GM12878 (cell line): ENCODE measurements at regions not wholly inside any gene's neighbourhood (a gene's known extent, or its start where the extent isn't known, plus 50 kb on each side); places are given as distances from the start of the nearest gene placed in this dataset.

ENCODE experiments used
- ATAC-seq: fragments of 200-7000 bp; cut with Tn5 transposase; 3 replicates; pipeline ENCODE4 v1.9.1; 2020; ENCODE audit warnings: mild to moderate bottlenecking, moderate library complexity
- BruUV-seq: library from RNA; stranded (reverse); fragments of 400-500 nt; replicated peaks from 2 replicates; lab custom pipeline; 2021; lab: Mats Ljungman, UMichigan
- CTCF ChIA-PET: fragments of 300-600 bp; sonication (Branson Sonifier 250); formaldehyde crosslinking; extraction: SDS; loops from one replicate; lab custom pipeline; 2021; ENCODE audit warnings: inconsistent platforms; lab: Yijun Ruan, JAX
- POLR2A ChIA-PET: fragments of 350-600 bp; formaldehyde crosslinking; extraction: SDS; loops from one replicate; lab custom pipeline; 2021; ENCODE audit warnings: inconsistent platforms; lab: Charles Lee
- RAD21 ChIA-PET: fragments of 300-600 bp; sonication (Branson Sonifier 250); formaldehyde crosslinking; loops from one replicate; lab custom pipeline; 2023; ENCODE audit warnings: antibody characterized with exemption; ENCODE audit not compliant: unreplicated experiment; lab: Charles Lee
- SMC1A ChIA-PET: fragments of 300-600 bp; sonication (Branson Sonifier 250); formaldehyde crosslinking; loops from one replicate; lab custom pipeline; 2023; ENCODE audit not compliant: unreplicated experiment, uncharacterized antibody; lab: Charles Lee
- DNase-seq: peaks from one replicate; pipeline ENCODE4 v3.0.0-alpha.2; 2011; ENCODE audit warnings: low read depth, low spot score
- FAIRE-seq: peaks from 3 replicates; lab custom pipeline; 2011; peaks lifted over from hg19 to GRCh38; lab: Jason Lieb, UNC
- H2AFZ ChIP-seq: 2 replicates; pipeline ENCODE4 v1.6.0; 2011; ENCODE audit warnings: low read depth, low read length, control low read depth; ENCODE audit not compliant: control insufficient read depth
- H3K27ac ChIP-seq: 2 replicates; pipeline ENCODE4 v1.5.1; 2011; ENCODE audit warnings: control low read depth; ENCODE audit not compliant: control insufficient read depth, insufficient read depth
- H3K27me3 ChIP-seq, 2 experiments: replicated peaks in 1 of 2; 2 replicates each; pipeline versions ENCODE4 v1.6.0 to v1.6.1; 2011; ENCODE audit warnings: low read length in 1 of 2; ENCODE audit not compliant: control insufficient read depth in 2 of 2, insufficient read depth in 2 of 2
- H3K36me3 ChIP-seq, 2 experiments: 2 replicates each; pipeline ENCODE4 v1.5.1; 2011; ENCODE audit warnings: low read length in 1 of 2; ENCODE audit not compliant: control insufficient read depth in 2 of 2, insufficient read depth in 2 of 2
- H3K4me1 ChIP-seq: 2 replicates; pipeline ENCODE4 v1.6.1; 2011; ENCODE audit warnings: mild to moderate bottlenecking, low read length, moderate library complexity, mixed read lengths; ENCODE audit not compliant: control insufficient read depth, insufficient read depth
- H3K4me2 ChIP-seq: 2 replicates; pipeline ENCODE4 v1.6.0; 2011; ENCODE audit warnings: control low read depth; ENCODE audit not compliant: control insufficient read depth, insufficient read depth
- H3K4me3 ChIP-seq: fragments of 200-600 bp; sonication (generic); 2 replicates; pipeline ENCODE4 v1.5.1; 2016
- H3K79me2 ChIP-seq: 2 replicates; pipeline ENCODE4 v1.6.0; 2011; ENCODE audit warnings: low read length; ENCODE audit not compliant: control insufficient read depth, insufficient read depth
- H3K9ac ChIP-seq: 2 replicates; pipeline ENCODE4 v1.8.0; 2011; ENCODE audit warnings: low read length, control low read depth, mixed read lengths; ENCODE audit not compliant: control insufficient read depth, insufficient read depth
- H3K9me3 ChIP-seq: replicated peaks from 3 replicates; pipeline ENCODE4 v1.5.1; 2011; ENCODE audit warnings: mild to moderate bottlenecking, low read length; ENCODE audit not compliant: control insufficient read depth, insufficient read depth
- H4K20me1 ChIP-seq: 2 replicates; pipeline ENCODE4 v1.6.0; 2011; ENCODE audit not compliant: control insufficient read depth, insufficient read depth
- CEBPB ChIP-seq, 2 experiments: fragments of 150-350 bp in 1 of 2; IDR thresholded peaks; 2 replicates each; pipeline ENCODE4 v1.6.1; 2012 to 2014; ENCODE audit warnings: low read depth in 2 of 2, low read length in 2 of 2, borderline replicate concordance in 1 of 2, inconsistent platforms in 1 of 2
- IKZF2 ChIP-seq, 2 experiments: fragments of 450-650 bp; IDR thresholded peaks; 2 replicates each; pipeline ENCODE4 v1.6.1; 2017; ENCODE audit warnings: mild to moderate bottlenecking in 2 of 2, moderate library complexity in 2 of 2
- JUNB ChIP-seq: IDR thresholded peaks from 2 replicates; pipeline ENCODE4 v1.6.1; 2016; ENCODE audit warnings: antibody characterized with exemption, mild to moderate bottlenecking
- NBN ChIP-seq: fragments of 450-650 bp; IDR thresholded peaks from 2 replicates; pipeline ENCODE4 v1.6.1; 2016
- SP1 ChIP-seq: IDR thresholded peaks from one replicate; pipeline ENCODE4 v1.6.1; 2011; ENCODE audit warnings: low read depth, low read length
- SUPT20H ChIP-seq: IDR thresholded peaks from 2 replicates; pipeline ENCODE4 v1.6.1; 2011; ENCODE audit warnings: low read depth, mild to moderate bottlenecking, low read length, moderate library complexity, borderline replicate concordance; ENCODE audit not compliant: control insufficient read depth
- WGBS: methylation state at CpG from one replicate; pipeline ENCODE4 v1.1.6; 2016; ENCODE audit warnings: low lambda C conversion rate; ENCODE audit not compliant: insufficient replicate concordance, insufficient coverage; ENCODE audit errors: missing lambda C conversion rate; 5-methylcytosine and 5-hydroxymethylcytosine counted together
- in situ Hi-C: fragments of 300-500 bp; cut with MboI; formaldehyde crosslinking; loops from 9 replicates; pipeline ENCODE4 v1.14.3; 2018; ENCODE audit warnings: mixed read lengths
- intact Hi-C: fragments of 100-400 bp; cut with micrococcal nuclease; formaldehyde crosslinking; loops from one replicate; pipeline ENCODE4 v1.14.2; 2022; ENCODE audit not compliant: unreplicated experiment
- TF ChIP-seq, protein P1 (sequence below): IDR thresholded peaks from 2 replicates; pipeline ENCODE4 v1.6.1; 2011; ENCODE audit warnings: borderline replicate concordance, low read depth, mild to moderate bottlenecking, moderate library complexity, low read length; ENCODE audit not compliant: insufficient read depth, poor library complexity, severe bottlenecking
- TF ChIP-seq, protein P2 (sequence below): fragments of 450-650 bp; formaldehyde crosslinking; IDR thresholded peaks from 2 replicates; pipeline ENCODE4 v1.4.0; 2020; ENCODE audit warnings: mild to moderate bottlenecking, moderate library complexity
- TF ChIP-seq, protein P3 (sequence below): fragments of 450-650 bp; IDR thresholded peaks from 2 replicates; pipeline ENCODE4 v1.6.1; 2017; ENCODE audit warnings: low read depth, mild to moderate bottlenecking, moderate library complexity
- TF ChIP-seq, protein P4 (sequence below): fragments of 450-650 bp; IDR thresholded peaks from 2 replicates; pipeline ENCODE4 v1.6.1; 2016; ENCODE audit warnings: mild to moderate bottlenecking
- TF ChIP-seq, protein P5 (sequence below): IDR thresholded peaks from 2 replicates; pipeline ENCODE4 v1.6.1; 2012; ENCODE audit warnings: low read length, inconsistent platforms

DNA sequence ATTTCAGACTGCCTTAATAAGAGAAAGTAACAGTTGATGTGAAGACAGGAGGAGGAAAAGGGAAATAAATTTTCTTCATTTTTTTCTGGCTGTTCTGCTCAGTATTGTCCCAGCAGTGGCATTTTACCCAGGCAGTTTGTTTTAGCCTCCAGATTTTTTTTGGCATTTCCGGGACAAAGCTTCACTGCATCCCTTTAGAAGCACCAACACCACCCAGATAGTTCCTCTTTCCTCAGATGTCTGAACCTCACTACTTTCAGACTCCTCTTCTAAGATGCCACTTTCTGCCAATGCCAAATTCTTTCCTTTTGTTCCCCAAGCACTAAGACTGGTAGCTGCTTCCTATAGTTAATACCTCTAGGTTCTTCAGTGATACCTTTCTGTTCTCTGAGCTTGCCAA is 480.1 kb upstream of the SLC10A2 start:
- ChIA-PET SMC1A (no interaction called here), POLR2A (no interaction called here), CTCF (no interaction called here), RAD21 (no interaction called here)
- Histone ChIP-seq H3K36me3 (no peaks in the 10 kb centered on the region), H4K20me1 (no peaks in the 10 kb centered on the region), H3K9me3 (no peaks in the 10 kb centered on the region), H3K27ac (no peak overlapping the region), H3K79me2 (no peaks in the 10 kb centered on the region), H3K4me3 (no peak overlapping the region), H3K4me1 (no peaks in the 10 kb centered on the region), H3K27me3 (no peaks in the 10 kb centered on the region), H3K9ac (no peak overlapping the region), H2AFZ (no peak overlapping the region), H3K4me2 (no peak overlapping the region)
- 0% methylated on average over 1 of the region's 1 CpG for WGBS
- FAIRE-seq (no peak), ATAC-seq (no peak), DNase-seq (no peak)
- in situ Hi-C loops (no loop called here), intact Hi-C loops (no loop called here)
- BruUV-seq = no TSS peak
- TF ChIP-seq IKZF2 (IDR thresholded peaks at IDR 0.05) (no peak), JUNB (no peak), NBN (no peak), SUPT20H (no peak), CEBPB (IDR thresholded peaks at IDR 0.05; ENCODE audit: borderline replicate concordance in 1 of 2, low read depth in 2 of 2, low read length in 2 of 2) (no peak), SP1 (no peak)
- TF ChIP-seq, protein P1, sequence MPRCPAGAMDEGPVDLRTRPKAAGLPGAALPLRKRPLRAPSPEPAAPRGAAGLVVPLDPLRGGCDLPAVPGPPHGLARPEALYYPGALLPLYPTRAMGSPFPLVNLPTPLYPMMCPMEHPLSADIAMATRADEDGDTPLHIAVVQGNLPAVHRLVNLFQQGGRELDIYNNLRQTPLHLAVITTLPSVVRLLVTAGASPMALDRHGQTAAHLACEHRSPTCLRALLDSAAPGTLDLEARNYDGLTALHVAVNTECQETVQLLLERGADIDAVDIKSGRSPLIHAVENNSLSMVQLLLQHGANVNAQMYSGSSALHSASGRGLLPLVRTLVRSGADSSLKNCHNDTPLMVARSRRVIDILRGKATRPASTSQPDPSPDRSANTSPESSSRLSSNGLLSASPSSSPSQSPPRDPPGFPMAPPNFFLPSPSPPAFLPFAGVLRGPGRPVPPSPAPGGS = no peak
- TF ChIP-seq, protein P2, sequence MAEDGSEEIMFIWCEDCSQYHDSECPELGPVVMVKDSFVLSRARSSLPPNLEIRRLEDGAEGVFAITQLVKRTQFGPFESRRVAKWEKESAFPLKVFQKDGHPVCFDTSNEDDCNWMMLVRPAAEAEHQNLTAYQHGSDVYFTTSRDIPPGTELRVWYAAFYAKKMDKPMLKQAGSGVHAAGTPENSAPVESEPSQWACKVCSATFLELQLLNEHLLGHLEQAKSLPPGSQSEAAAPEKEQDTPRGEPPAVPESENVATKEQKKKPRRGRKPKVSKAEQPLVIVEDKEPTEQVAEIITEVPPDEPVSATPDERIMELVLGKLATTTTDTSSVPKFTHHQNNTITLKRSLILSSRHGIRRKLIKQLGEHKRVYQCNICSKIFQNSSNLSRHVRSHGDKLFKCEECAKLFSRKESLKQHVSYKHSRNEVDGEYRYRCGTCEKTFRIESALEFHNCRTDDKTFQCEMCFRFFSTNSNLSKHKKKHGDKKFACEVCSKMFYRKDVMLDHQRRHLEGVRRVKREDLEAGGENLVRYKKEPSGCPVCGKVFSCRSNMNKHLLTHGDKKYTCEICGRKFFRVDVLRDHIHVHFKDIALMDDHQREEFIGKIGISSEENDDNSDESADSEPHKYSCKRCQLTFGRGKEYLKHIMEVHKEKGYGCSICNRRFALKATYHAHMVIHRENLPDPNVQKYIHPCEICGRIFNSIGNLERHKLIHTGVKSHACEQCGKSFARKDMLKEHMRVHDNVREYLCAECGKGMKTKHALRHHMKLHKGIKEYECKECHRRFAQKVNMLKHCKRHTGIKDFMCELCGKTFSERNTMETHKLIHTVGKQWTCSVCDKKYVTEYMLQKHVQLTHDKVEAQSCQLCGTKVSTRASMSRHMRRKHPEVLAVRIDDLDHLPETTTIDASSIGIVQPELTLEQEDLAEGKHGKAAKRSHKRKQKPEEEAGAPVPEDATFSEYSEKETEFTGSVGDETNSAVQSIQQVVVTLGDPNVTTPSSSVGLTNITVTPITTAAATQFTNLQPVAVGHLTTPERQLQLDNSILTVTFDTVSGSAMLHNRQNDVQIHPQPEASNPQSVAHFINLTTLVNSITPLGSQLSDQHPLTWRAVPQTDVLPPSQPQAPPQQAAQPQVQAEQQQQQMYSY (CRISPR knock-in tag) = no peak
- TF ChIP-seq, protein P3, sequence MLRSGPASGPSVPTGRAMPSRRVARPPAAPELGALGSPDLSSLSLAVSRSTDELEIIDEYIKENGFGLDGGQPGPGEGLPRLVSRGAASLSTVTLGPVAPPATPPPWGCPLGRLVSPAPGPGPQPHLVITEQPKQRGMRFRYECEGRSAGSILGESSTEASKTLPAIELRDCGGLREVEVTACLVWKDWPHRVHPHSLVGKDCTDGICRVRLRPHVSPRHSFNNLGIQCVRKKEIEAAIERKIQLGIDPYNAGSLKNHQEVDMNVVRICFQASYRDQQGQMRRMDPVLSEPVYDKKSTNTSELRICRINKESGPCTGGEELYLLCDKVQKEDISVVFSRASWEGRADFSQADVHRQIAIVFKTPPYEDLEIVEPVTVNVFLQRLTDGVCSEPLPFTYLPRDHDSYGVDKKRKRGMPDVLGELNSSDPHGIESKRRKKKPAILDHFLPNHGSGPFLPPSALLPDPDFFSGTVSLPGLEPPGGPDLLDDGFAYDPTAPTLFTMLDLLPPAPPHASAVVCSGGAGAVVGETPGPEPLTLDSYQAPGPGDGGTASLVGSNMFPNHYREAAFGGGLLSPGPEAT = no peak
- TF ChIP-seq, protein P4, sequence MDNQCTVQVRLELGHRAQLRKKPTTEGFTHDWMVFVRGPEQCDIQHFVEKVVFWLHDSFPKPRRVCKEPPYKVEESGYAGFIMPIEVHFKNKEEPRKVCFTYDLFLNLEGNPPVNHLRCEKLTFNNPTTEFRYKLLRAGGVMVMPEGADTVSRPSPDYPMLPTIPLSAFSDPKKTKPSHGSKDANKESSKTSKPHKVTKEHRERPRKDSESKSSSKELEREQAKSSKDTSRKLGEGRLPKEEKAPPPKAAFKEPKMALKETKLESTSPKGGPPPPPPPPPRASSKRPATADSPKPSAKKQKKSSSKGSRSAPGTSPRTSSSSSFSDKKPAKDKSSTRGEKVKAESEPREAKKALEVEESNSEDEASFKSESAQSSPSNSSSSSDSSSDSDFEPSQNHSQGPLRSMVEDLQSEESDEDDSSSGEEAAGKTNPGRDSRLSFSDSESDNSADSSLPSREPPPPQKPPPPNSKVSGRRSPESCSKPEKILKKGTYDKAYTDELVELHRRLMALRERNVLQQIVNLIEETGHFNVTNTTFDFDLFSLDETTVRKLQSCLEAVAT = no peak
- TF ChIP-seq, protein P5, sequence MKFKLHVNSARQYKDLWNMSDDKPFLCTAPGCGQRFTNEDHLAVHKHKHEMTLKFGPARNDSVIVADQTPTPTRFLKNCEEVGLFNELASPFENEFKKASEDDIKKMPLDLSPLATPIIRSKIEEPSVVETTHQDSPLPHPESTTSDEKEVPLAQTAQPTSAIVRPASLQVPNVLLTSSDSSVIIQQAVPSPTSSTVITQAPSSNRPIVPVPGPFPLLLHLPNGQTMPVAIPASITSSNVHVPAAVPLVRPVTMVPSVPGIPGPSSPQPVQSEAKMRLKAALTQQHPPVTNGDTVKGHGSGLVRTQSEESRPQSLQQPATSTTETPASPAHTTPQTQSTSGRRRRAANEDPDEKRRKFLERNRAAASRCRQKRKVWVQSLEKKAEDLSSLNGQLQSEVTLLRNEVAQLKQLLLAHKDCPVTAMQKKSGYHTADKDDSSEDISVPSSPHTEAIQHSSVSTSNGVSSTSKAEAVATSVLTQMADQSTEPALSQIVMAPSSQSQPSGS = no peak
